ENCODE measurements at regions not wholly inside any gene's neighbourhood (a gene's known extent, or its start where the extent isn't known, plus 50 kb on each side); places are given as distances from the start of the nearest gene placed in this dataset.

GRCh38 chr6:102799051-102799450 lies 1405.5 kb downstream of the GRIK2 start:
- BruUV-seq (replicated peaks) = no TSS peak
- Histone ChIP-seq H2AFZ (ENCODE audit: low read length) (no peak overlapping the region), H3K36me3 (replicated peaks in 1 of 2; ENCODE audit: control insufficient read depth in 1 of 2, insufficient read depth in 2 of 2, low read length in 2 of 2) (no peaks in the 10 kb centered on the region), H4K20me1 (ENCODE audit: insufficient read depth, low read length) (no peaks in the 10 kb centered on the region), H3K9me3 (ENCODE audit: low read length) (no peaks in the 10 kb centered on the region), H3K4me1 (ENCODE audit: insufficient read depth, low read length) (no peaks in the 10 kb centered on the region), H3K9ac (ENCODE audit: insufficient read depth, low read depth, low read length) (no peak overlapping the region), H3K27ac (ENCODE audit: extremely low read length, insufficient read depth, low read length) (no peak overlapping the region), H3K4me3 (replicated peaks in 1 of 3; ENCODE audit: insufficient read depth in 1 of 3, low read depth in 2 of 3, low read length in 3 of 3) (no peak overlapping the region), H3K79me2 (ENCODE audit: insufficient read depth, low read length) (no peaks in the 10 kb centered on the region), H3K27me3 (ENCODE audit: control insufficient read depth in 1 of 2, insufficient read depth in 2 of 2, low read length in 2 of 2) (no peaks in the 10 kb centered on the region), H3K4me2 (ENCODE audit: low read depth, low read length) (peak overlapping the region; percentile 53; the same call in 1 of the 2 replicates)
- intact Hi-C loops (cut with micrococcal nuclease; ENCODE audit: unreplicated experiment) = no loop called here
- ChIA-PET POLR2A (no interaction called here), CTCF (ENCODE audit: low intra/inter-chr PET ratio, low total read pairs) (no interaction called here)
- FAIRE-seq (no peak), DNase-seq (ENCODE audit: low spot score) (no peak), ATAC-seq (no peak; the same call in 2 of the 3 replicates)
- WGBS (ENCODE audit: low lambda C conversion rate) = 60% methylated on average over 10 of the region's 13 CpGs
- TF ChIP-seq ZFP36L1 (CRISPR knock-in tag; IDR thresholded peaks at IDR 0.05) (no peak), GMEB1 (CRISPR knock-in tag; IDR thresholded peaks at IDR 0.05; ENCODE audit: borderline replicate concordance) (no peak), TBX3 (IDR thresholded peaks at IDR 0.05; ENCODE audit: borderline replicate concordance) (no peak), NONO (IDR thresholded peaks at IDR 0.05) (no peak), NONO (CRISPR knock-in tag; conservative IDR thresholded peaks at IDR 0.05) (no peak)
- TF ChIP-seq, protein P1, sequence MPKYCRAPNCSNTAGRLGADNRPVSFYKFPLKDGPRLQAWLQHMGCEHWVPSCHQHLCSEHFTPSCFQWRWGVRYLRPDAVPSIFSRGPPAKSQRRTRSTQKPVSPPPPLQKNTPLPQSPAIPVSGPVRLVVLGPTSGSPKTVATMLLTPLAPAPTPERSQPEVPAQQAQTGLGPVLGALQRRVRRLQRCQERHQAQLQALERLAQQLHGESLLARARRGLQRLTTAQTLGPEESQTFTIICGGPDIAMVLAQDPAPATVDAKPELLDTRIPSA (CRISPR knock-in tag; IDR thresholded peaks at IDR 0.05; ENCODE audit: borderline replicate concordance) = no peak
- in situ Hi-C loops (cut with HindIII; ENCODE audit: extremely low pct_ligation_motif_present, low pct_unique_long_range_greater_than_20kb) = no loop called here

- Histone ChIP-seq H3K4me1 (ENCODE audit: insufficient read depth, low read length) (no peaks in the 10 kb centered on the region), H2AFZ (ENCODE audit: low read length) (no peak overlapping the region), H3K36me3 (replicated peaks in 1 of 2; ENCODE audit: control insufficient read depth in 1 of 2, insufficient read depth in 2 of 2, low read length in 2 of 2) (no peaks in the 10 kb centered on the region), H3K9ac (ENCODE audit: insufficient read depth, low read depth, low read length) (no peak overlapping the region), H4K20me1 (ENCODE audit: insufficient read depth, low read length) (no peaks in the 10 kb centered on the region), H3K4me3 (replicated peaks in 1 of 3; ENCODE audit: insufficient read depth in 1 of 3, low read depth in 2 of 3, low read length in 3 of 3) (0 out of 6 replicates have a peak overlapping the region, but pooled peaks of 1 of the 3 experiments have one; percentile 10), H3K79me2 (ENCODE audit: insufficient read depth, low read length) (no peaks in the 10 kb centered on the region), H3K27me3 (ENCODE audit: control insufficient read depth in 1 of 2, insufficient read depth in 2 of 2, low read length in 2 of 2) (no peaks in the 10 kb centered on the region), H3K9me3 (ENCODE audit: low read length) (no peaks in the 10 kb centered on the region), H3K27ac (ENCODE audit: extremely low read length, insufficient read depth, low read length) (no peak overlapping the region), H3K4me2 (ENCODE audit: low read depth, low read length) (peak overlapping the region; percentile 53)
- in situ Hi-C loops (cut with HindIII; ENCODE audit: extremely low pct_ligation_motif_present, low pct_unique_long_range_greater_than_20kb) = no loop called here
- DNase-seq (ENCODE audit: low spot score) = no peak
- POLR2A ChIA-PET = no interaction called here
- peak; percentile 72 for ATAC-seq
- FAIRE-seq = no peak
- BruUV-seq (replicated peaks) = no TSS peak
- intact Hi-C loops (cut with micrococcal nuclease; ENCODE audit: unreplicated experiment) = no loop called here
- 2% methylated on average over 12 of the region's 13 CpGs for WGBS (ENCODE audit: low lambda C conversion rate)
- CTCF ChIA-PET (ENCODE audit: low intra/inter-chr PET ratio, low total read pairs) = no interaction called here
- TF ChIP-seq, protein P2, sequence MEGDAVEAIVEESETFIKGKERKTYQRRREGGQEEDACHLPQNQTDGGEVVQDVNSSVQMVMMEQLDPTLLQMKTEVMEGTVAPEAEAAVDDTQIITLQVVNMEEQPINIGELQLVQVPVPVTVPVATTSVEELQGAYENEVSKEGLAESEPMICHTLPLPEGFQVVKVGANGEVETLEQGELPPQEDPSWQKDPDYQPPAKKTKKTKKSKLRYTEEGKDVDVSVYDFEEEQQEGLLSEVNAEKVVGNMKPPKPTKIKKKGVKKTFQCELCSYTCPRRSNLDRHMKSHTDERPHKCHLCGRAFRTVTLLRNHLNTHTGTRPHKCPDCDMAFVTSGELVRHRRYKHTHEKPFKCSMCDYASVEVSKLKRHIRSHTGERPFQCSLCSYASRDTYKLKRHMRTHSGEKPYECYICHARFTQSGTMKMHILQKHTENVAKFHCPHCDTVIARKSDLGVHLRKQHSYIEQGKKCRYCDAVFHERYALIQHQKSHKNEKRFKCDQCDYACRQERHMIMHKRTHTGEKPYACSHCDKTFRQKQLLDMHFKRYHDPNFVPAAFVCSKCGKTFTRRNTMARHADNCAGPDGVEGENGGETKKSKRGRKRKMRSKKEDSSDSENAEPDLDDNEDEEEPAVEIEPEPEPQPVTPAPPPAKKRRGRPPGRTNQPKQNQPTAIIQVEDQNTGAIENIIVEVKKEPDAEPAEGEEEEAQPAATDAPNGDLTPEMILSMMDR (CRISPR knock-in tag; IDR thresholded peaks at IDR 0.05) = peak; percentile 24; the same call in 1 of the 2 replicates
- no peak for TF ChIP-seq MAZ (IDR thresholded peaks at IDR 0.05; ENCODE audit: borderline replicate concordance, low read depth, low read length)
- TF ChIP-seq MAZ (CRISPR knock-in tag; IDR thresholded peaks at IDR 0.05; ENCODE audit: low read depth) = no peak
- TF ChIP-seq STAG1 (CRISPR knock-in tag; IDR thresholded peaks at IDR 0.05) = peak; percentile 9; the same call in 1 of the 2 replicates
- TF ChIP-seq RFX1 (IDR thresholded peaks at IDR 0.05) = no peak
These were observed 1405.1 kb downstream of the GRIK2 start for GRCh38 chr6:102798636-102799035.

Data from HepG2 (cell line).